Activated naive CD4-positive, alpha-beta T cell treated with anti-CD3 and anti-CD28 coated beads for 36 hours (primary cell): ENCODE measurements at regions not wholly inside any gene's neighbourhood (a gene's known extent, or its start where the extent isn't known, plus 50 kb on each side); places are given as distances from the start of the nearest gene placed in this dataset.

Experiments
- CTCF ChIA-PET: fragments of 350-600 bp; sonication (Branson Sonifier 250); formaldehyde crosslinking; loops from one replicate; lab custom pipeline; 2021; ENCODE audit warnings: antibody characterized with exemption; lab: Charles Lee
- DNase-seq: peaks from one replicate; pipeline ENCODE4 v3.0.0-alpha.2; 2020
- H3K27ac Mint-ChIP-seq: one replicate; pipeline ENCODE4 v1.8.0; 2021; ENCODE audit warnings: mild to moderate bottlenecking, mixed read lengths
- H3K27me3 Mint-ChIP-seq: one replicate; pipeline ENCODE4 v1.8.0; 2021; ENCODE audit warnings: low read depth, mixed read lengths
- H3K36me3 Mint-ChIP-seq: one replicate; pipeline ENCODE4 v1.8.0; 2021; ENCODE audit warnings: low read depth, mixed read lengths
- H3K4me1 Mint-ChIP-seq: one replicate; pipeline ENCODE4 v1.8.0; 2021; ENCODE audit warnings: low read depth, mixed read lengths
- H3K4me3 Mint-ChIP-seq: one replicate; pipeline ENCODE4 v1.8.0; 2021; ENCODE audit warnings: mild to moderate bottlenecking, moderate library complexity, mixed read lengths
- H3K9me3 Mint-ChIP-seq: one replicate; pipeline ENCODE4 v1.8.0; 2021; ENCODE audit warnings: mixed read lengths
- intact Hi-C: fragments of 100-400 bp; cut with micrococcal nuclease; formaldehyde crosslinking; loops from one replicate; pipeline ENCODE4 v1.15.1; 2023

DNA sequence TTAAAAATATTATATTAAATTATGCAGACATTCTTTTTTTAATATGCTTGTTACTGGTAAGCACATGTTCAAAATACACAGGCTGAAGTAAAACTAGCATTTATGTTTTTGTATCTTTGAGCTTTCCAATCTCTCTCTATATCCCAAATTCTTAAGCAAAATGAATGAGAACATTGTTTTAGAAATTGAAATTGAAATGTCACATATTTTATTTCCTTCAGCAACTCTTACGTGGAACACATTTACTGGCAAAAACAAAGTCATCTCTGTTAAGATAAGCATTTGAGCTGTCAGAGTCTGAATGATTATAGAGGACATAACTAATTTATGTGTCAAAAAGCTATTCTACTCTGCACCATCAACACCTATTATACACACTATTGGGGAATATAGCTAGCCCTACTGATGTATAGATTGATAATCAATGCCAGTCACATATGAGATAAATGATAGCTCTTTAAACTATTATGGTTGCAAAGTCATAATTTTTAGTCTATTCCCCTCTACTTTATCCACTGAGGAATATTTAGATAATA is 535.4 kb upstream of the BCHE start:
- Mint-ChIP-seq H3K9me3 (peaks cover 10% of the 10 kb centered on the region), H3K4me3 (no peak overlapping the region), H3K4me1 (no peaks in the 10 kb centered on the region), H3K27ac (no peak overlapping the region), H3K36me3 (no peaks in the 10 kb centered on the region), H3K27me3 (no peaks in the 10 kb centered on the region)
- DNase-seq, result no peak
- intact Hi-C loops, result no loop called here
- CTCF ChIA-PET, result no interaction called here

- Mint-ChIP-seq H3K27me3 (no peaks in the 10 kb centered on the region), H3K4me1 (no peaks in the 10 kb centered on the region), H3K9me3 (peaks cover 8% of the 10 kb centered on the region), H3K27ac (no peak overlapping the region), H3K36me3 (no peaks in the 10 kb centered on the region), H3K4me3 (no peak overlapping the region)
- intact Hi-C loops, result no loop called here
- CTCF ChIA-PET, result no interaction called here
- no peak for DNase-seq
Observed at GRCh38 chr3:166367947-166368533, 530.8 kb upstream of the BCHE start.

DNA sequence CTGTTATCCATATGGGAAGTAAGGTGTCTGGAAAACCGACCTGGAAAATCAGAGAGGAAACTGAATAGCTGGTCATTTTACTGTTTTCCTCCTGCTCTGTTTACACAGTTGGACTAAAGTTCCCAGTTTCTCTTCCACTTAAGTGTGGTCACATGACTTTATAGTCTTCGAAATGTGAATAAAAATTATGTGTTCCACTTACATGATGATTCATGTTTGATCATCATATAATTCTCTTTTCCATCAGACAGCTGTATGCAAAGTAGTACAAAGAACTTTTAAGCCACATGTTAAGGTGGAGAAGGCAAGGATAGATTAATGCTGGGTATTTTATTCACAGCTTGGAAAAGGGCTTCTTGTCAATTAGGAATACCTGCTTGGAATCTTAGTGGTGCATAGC is 525.5 kb upstream of the BCHE start:
- intact Hi-C loops, result no loop called here
- no peak for DNase-seq
- Mint-ChIP-seq H3K9me3 (peaks cover 5% of the 10 kb centered on the region), H3K4me1 (no peaks in the 10 kb centered on the region), H3K36me3 (no peaks in the 10 kb centered on the region), H3K27me3 (no peaks in the 10 kb centered on the region), H3K27ac (no peak overlapping the region), H3K4me3 (no peak overlapping the region)
- CTCF ChIA-PET, result no interaction called here

GRCh38 chr3:166360720-166361119 is 523.5 kb upstream of the BCHE start:
- no peak overlapping the region for H3K27ac Mint-ChIP-seq
- intact Hi-C loops, result no loop called here
- no peak for DNase-seq
- H3K9me3 Mint-ChIP-seq, result peaks cover 5% of the 10 kb centered on the region
- CTCF ChIA-PET, result no interaction called here
- no peaks in the 10 kb centered on the region for H3K27me3 Mint-ChIP-seq
- H3K4me1 Mint-ChIP-seq, result no peaks in the 10 kb centered on the region
- no peak overlapping the region for H3K4me3 Mint-ChIP-seq
- no peaks in the 10 kb centered on the region for H3K36me3 Mint-ChIP-seq

DNA sequence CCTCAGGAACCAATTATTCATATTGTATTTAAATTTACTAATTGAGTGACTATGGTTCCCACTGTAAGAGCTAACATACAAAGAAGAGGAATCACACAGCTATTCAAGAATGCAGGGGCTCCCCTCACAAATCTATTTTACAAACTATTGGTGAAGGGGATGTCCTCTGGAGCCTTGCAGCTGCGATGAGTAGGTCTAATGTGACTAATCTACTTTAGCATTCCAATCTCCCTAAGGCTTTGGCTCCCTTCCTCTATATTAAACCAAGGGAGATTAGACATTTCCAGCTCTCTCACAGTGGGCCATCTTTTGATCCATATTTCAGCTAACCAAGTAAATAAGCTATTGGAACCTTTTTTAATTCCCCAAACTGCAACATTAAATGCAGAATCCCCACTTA is 514.2 kb upstream of the BCHE start:
- no peaks in the 10 kb centered on the region for H3K4me1 Mint-ChIP-seq
- intact Hi-C loops, result no loop called here
- no peaks in the 10 kb centered on the region for H3K36me3 Mint-ChIP-seq
- H3K27me3 Mint-ChIP-seq, result no peaks in the 10 kb centered on the region
- DNase-seq, result no peak
- H3K9me3 Mint-ChIP-seq, result peaks cover 25% of the 10 kb centered on the region
- H3K27ac Mint-ChIP-seq, result no peak overlapping the region
- no peak overlapping the region for H3K4me3 Mint-ChIP-seq
- CTCF ChIA-PET, result no interaction called here

GRCh38 chr3:166340604-166341266 is 503.5 kb upstream of the BCHE start:
- Mint-ChIP-seq H3K4me1 (no peaks in the 10 kb centered on the region), H3K4me3 (no peak overlapping the region), H3K27ac (no peak overlapping the region), H3K36me3 (no peaks in the 10 kb centered on the region), H3K27me3 (no peaks in the 10 kb centered on the region), H3K9me3 (peaks cover 2% of the 10 kb centered on the region)
- intact Hi-C loops, result no loop called here
- CTCF ChIA-PET, result no interaction called here
- DNase-seq, result no peak

DNA sequence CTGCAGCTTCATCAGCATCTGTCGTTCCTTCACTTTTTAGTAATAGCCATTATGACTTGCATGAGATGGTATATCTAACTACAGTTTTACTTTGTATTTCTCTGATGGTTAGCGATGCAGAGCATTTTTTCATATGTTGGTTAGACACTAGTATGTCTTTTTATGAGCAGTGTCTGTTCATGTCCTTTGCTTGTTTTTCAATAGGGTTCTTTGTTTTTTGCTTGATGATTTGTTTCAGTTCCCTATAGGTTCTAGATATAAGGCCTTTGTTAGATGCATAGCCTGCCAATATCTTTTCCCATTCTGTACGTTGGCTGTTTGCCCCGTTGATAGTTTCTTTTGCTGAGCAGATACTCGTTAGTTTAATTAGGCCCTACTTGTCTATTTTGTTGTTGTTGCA is 487.2 kb upstream of the BCHE start:
- DNase-seq, result no peak
- Mint-ChIP-seq H3K9me3 (peaks cover 6% of the 10 kb centered on the region), H3K4me3 (no peak overlapping the region)

GRCh38 chr3:166322391-166322790 is 485.2 kb upstream of the BCHE start:
- no peaks in the 10 kb centered on the region for H3K27me3 Mint-ChIP-seq
- no peak overlapping the region for H3K27ac Mint-ChIP-seq
- intact Hi-C loops, result no loop called here
- no peaks in the 10 kb centered on the region for H3K9me3 Mint-ChIP-seq
- H3K36me3 Mint-ChIP-seq, result no peaks in the 10 kb centered on the region
- DNase-seq, result no peak
- no peak overlapping the region for H3K4me3 Mint-ChIP-seq
- CTCF ChIA-PET, result no interaction called here
- H3K4me1 Mint-ChIP-seq, result no peaks in the 10 kb centered on the region

More for the DNA sequence above, 487.2 kb upstream of the BCHE start:
- no peaks in the 10 kb centered on the region for H3K4me1 Mint-ChIP-seq
- no peak overlapping the region for H3K27ac Mint-ChIP-seq
- intact Hi-C loops, result no loop called here
- no peaks in the 10 kb centered on the region for H3K36me3 Mint-ChIP-seq
- no peaks in the 10 kb centered on the region for H3K27me3 Mint-ChIP-seq
- CTCF ChIA-PET, result no interaction called here

DNA sequence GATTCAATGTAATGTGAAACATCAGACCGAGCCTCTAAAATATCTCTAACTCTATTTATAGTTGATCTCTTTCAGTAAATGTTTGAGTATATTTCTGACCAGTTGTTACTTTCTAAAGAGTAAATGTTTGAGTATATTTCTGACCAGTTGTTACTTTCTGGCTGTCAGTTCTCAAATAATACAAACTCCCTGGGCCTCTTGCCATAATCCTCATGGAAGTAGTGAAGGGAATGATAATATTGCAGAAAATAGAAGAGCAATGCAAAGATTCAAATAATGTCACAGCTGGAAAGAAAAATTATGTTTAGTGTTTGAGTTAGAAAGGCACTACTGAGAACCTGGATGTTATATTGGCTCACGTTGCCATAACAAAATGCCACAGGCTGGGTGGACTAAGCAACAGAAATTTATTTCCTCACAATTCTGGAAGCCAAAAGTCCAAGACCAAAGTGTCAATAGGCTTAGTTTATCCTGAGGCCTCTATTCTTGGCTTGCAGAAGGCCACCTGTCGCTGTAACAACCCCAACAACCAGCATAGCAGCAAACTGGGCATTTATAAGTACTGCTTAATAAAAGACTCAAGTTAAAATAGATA is 470.6 kb upstream of the BCHE start:
- no peaks in the 10 kb centered on the region for H3K9me3 Mint-ChIP-seq
- H3K4me3 Mint-ChIP-seq, result no peak overlapping the region
- CTCF ChIA-PET, result no interaction called here
- H3K4me1 Mint-ChIP-seq, result no peaks in the 10 kb centered on the region
- H3K36me3 Mint-ChIP-seq, result no peaks in the 10 kb centered on the region
- intact Hi-C loops, result no loop called here
- no peak overlapping the region for H3K27ac Mint-ChIP-seq
- H3K27me3 Mint-ChIP-seq, result no peaks in the 10 kb centered on the region
- DNase-seq, result no peak

GRCh38 chr3:166304584-166304983 is 467.4 kb upstream of the BCHE start:
- Mint-ChIP-seq H3K27me3 (no peaks in the 10 kb centered on the region), H3K4me3 (no peak overlapping the region), H3K27ac (no peak overlapping the region), H3K9me3 (peaks cover 4% of the 10 kb centered on the region), H3K36me3 (no peaks in the 10 kb centered on the region), H3K4me1 (no peaks in the 10 kb centered on the region)
- CTCF ChIA-PET, result no interaction called here
- intact Hi-C loops, result no loop called here
- no peak for DNase-seq

DNA sequence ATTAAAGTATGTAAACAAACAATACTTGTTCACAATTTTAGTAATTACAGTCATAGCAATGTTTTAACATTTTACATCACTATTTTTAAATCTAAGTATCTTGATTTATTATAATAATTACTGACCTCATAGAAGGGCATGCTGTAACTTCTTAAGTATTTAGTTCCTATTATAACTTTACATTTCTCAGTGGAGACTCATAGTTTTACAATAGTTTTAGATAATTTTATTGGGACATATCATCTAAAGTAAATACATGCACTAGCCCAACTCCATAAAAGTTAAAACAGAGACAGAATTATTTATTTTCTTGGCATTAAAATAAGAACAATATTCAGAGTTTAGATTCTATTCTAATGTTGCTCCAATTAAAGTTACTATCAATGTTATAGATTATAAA is 466.5 kb upstream of the BCHE start:
- no peaks in the 10 kb centered on the region for H3K27me3 Mint-ChIP-seq
- H3K36me3 Mint-ChIP-seq, result no peaks in the 10 kb centered on the region
- CTCF ChIA-PET, result no interaction called here
- no peak for DNase-seq
- H3K9me3 Mint-ChIP-seq, result peaks cover 7% of the 10 kb centered on the region
- intact Hi-C loops, result no loop called here
- no peaks in the 10 kb centered on the region for H3K4me1 Mint-ChIP-seq
- H3K4me3 Mint-ChIP-seq, result no peak overlapping the region
- H3K27ac Mint-ChIP-seq, result no peak overlapping the region

DNA sequence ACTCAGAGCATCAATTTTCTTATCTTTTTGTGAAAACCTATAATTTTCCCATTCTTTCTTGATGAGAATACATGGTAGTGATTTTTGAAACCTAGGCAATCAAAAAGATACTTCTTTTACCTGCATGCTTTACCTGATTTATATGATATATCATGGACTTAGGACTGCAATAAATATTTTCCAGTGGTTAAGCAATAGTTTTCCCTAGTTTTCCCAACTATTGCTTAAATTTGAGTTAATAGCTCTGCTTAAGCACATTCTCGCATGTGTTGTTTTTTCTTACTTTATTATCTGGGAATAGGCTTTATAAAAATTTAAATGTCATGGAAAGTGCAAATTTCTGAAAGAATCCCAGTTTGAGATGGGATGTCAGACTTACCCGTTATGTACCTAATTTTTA is 465.1 kb upstream of the BCHE start:
- H3K27me3 Mint-ChIP-seq, result no peaks in the 10 kb centered on the region
- H3K9me3 Mint-ChIP-seq, result peaks cover 7% of the 10 kb centered on the region
- DNase-seq, result no peak
- no peaks in the 10 kb centered on the region for H3K36me3 Mint-ChIP-seq
- CTCF ChIA-PET, result no interaction called here
- H3K27ac Mint-ChIP-seq, result no peak overlapping the region
- no peaks in the 10 kb centered on the region for H3K4me1 Mint-ChIP-seq
- intact Hi-C loops, result no loop called here
- H3K4me3 Mint-ChIP-seq, result no peak overlapping the region

DNA sequence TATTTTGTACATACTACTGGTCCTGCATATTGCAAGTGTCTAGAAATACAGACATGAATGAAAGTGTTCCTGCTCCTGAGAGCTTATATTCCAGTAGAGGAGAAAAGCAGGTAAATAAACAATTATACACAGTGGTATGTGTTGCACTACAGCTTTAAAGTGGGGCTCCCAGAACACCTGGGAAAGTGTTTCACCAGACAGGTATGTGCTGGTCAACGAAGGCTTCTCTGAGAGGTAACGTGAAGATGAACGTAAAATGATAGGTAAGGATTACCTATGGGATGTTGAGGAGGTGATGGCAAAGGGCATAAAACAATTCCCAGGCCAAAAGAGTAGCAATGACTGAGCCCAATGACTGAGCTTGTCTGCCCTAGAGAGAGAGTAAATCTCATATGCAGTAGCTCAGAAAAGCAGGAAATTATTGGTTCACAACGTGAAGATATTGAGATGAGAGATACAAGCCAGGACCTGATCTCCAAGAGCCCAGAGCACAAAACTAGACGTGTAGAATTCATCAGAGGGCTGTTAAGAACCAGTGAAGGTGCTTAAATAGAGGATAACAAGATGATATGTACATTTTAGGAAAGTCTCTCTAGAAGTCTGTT is 459.1 kb upstream of the BCHE start:
- Mint-ChIP-seq H3K36me3 (no peaks in the 10 kb centered on the region), H3K27ac (no peak overlapping the region), H3K4me3 (no peak overlapping the region), H3K27me3 (no peaks in the 10 kb centered on the region), H3K4me1 (no peaks in the 10 kb centered on the region), H3K9me3 (peaks cover 6% of the 10 kb centered on the region)
- intact Hi-C loops, result no loop called here
- DNase-seq, result no peak
- CTCF ChIA-PET, result no interaction called here
